Ishikawa (cell line): ENCODE measurements at regions not wholly inside any gene's neighbourhood (a gene's known extent, or its start where the extent isn't known, plus 50 kb on each side); places are given as distances from the start of the nearest gene placed in this dataset.

Experiments used
- EP300 ChIP-seq: IDR thresholded peaks from 2 replicates; pipeline ENCODE4 v1.6.1; 2012; ENCODE audit warnings: borderline replicate concordance
- NFIC ChIP-seq: IDR thresholded peaks from 2 replicates; pipeline ENCODE4 v1.6.1; 2012
- REST ChIP-seq: IDR thresholded peaks from 2 replicates; pipeline ENCODE4 v1.6.1; 2012; ENCODE audit warnings: low read depth, mild to moderate bottlenecking
- TAF1 ChIP-seq: IDR thresholded peaks from 2 replicates; pipeline ENCODE4 v1.6.1; 2012; ENCODE audit warnings: low read depth, mild to moderate bottlenecking
- TCF12 ChIP-seq: IDR thresholded peaks from 2 replicates; pipeline ENCODE4 v1.6.1; 2012; ENCODE audit warnings: low read depth
- TEAD4 ChIP-seq: IDR thresholded peaks from 2 replicates; pipeline ENCODE4 v1.6.1; 2012
- YY1 ChIP-seq: IDR thresholded peaks from 2 replicates; pipeline ENCODE4 v1.6.1; 2012; ENCODE audit warnings: low read depth

DNA sequence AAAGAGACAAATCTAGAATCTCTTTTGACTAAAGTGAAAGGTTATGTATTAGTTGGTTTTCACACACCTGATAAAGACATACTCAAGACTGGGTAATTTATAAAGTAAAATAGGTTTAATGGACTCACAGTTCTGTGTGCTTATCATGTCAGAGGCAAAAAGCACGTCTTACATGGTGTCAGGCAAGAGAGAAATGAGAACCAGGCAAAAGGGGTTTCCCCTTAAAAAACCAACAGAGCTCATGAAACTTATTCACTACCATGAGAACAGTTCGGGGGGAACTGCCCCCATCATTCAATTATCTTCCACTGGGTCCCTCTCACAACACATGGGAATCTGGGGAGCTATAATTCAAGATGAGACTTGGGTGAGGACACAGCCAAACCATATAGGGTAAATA is 486.8 kb downstream of the DACH1 start:
- TF ChIP-seq EP300, result no peak
- no peak for TF ChIP-seq YY1
- no peak for TF ChIP-seq TAF1
- no peak for TF ChIP-seq NFIC
- TF ChIP-seq TCF12, result no peak
- TF ChIP-seq REST, result no peak
- no peak for TF ChIP-seq TEAD4
